Nephron (organoid): ENCODE measurements at regions not wholly inside any gene's neighbourhood (a gene's known extent, or its start where the extent isn't known, plus 50 kb on each side); places are given as distances from the start of the nearest gene placed in this dataset.

Experiments used
- H3K27ac Mint-ChIP-seq, 3 experiments: 2 replicates each; pipeline ENCODE4 v1.8.0; 2020; ENCODE audit warnings: mixed read lengths in 3 of 3, mild to moderate bottlenecking in 2 of 3, moderate library complexity in 1 of 3
- H3K27me3 Mint-ChIP-seq: 2 replicates; pipeline ENCODE4 v1.8.0; 2021; ENCODE audit warnings: low read depth, mild to moderate bottlenecking, moderate library complexity, mixed read lengths
- H3K36me3 Mint-ChIP-seq: 2 replicates; pipeline ENCODE4 v1.8.0; 2020; ENCODE audit warnings: low read depth, mixed read lengths
- H3K4me1 Mint-ChIP-seq: 2 replicates; pipeline ENCODE4 v1.8.0; 2020; ENCODE audit warnings: mixed read lengths
- H3K4me3 Mint-ChIP-seq, 3 experiments: 2 replicates each; pipeline ENCODE4 v1.8.0; 2020; ENCODE audit warnings: mild to moderate bottlenecking in 3 of 3, mixed read lengths in 3 of 3, moderate library complexity in 2 of 3
- H3K9me3 Mint-ChIP-seq: 2 replicates; pipeline ENCODE4 v1.8.0; 2020; ENCODE audit warnings: mixed read lengths
- TF ChIP-seq, protein P1 (sequence below), 3 experiments: fragments of 200-600 bp; sonication (generic); IDR thresholded peaks; one replicate each; pipeline ENCODE4 v1.5.0; 2021; ENCODE audit warnings: antibody characterized with exemption in 3 of 3; ENCODE audit not compliant: unreplicated experiment in 3 of 3

DNA sequence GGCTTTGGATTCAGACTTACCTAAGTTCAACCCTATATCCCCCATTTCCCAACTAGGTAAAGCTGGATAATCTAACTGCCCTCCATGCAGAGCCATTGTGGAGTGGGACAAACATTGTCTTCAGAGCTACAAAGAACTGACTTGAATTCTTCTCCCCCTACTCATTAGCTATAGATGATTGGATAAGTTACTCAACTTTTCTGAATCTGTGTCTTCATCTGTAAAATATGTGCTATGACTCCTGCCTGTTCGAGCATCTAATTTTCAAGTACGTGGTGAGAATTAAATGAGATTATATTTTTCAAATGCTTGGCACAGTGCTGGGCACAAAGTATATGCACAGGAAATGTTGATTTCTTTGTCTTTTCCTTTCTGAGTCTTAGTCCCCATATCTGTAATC lies 240.3 kb upstream of the TCF21 start:
- H3K36me3 Mint-ChIP-seq: no peaks in the 10 kb centered on the region
- no peak overlapping the region for H3K4me3 Mint-ChIP-seq
- peaks cover 25% of the 10 kb centered on the region for H3K4me1 Mint-ChIP-seq
- no peaks in the 10 kb centered on the region for H3K27me3 Mint-ChIP-seq
- TF ChIP-seq, protein P1, sequence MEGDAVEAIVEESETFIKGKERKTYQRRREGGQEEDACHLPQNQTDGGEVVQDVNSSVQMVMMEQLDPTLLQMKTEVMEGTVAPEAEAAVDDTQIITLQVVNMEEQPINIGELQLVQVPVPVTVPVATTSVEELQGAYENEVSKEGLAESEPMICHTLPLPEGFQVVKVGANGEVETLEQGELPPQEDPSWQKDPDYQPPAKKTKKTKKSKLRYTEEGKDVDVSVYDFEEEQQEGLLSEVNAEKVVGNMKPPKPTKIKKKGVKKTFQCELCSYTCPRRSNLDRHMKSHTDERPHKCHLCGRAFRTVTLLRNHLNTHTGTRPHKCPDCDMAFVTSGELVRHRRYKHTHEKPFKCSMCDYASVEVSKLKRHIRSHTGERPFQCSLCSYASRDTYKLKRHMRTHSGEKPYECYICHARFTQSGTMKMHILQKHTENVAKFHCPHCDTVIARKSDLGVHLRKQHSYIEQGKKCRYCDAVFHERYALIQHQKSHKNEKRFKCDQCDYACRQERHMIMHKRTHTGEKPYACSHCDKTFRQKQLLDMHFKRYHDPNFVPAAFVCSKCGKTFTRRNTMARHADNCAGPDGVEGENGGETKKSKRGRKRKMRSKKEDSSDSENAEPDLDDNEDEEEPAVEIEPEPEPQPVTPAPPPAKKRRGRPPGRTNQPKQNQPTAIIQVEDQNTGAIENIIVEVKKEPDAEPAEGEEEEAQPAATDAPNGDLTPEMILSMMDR (IDR thresholded peaks at IDR 0.05; ENCODE audit: unreplicated experiment in 3 of 3): no peak
- H3K9me3 Mint-ChIP-seq: peaks cover 7% of the 10 kb centered on the region
- H3K27ac Mint-ChIP-seq: peak overlapping the region in 1 of 3 experiments; percentile 93

DNA sequence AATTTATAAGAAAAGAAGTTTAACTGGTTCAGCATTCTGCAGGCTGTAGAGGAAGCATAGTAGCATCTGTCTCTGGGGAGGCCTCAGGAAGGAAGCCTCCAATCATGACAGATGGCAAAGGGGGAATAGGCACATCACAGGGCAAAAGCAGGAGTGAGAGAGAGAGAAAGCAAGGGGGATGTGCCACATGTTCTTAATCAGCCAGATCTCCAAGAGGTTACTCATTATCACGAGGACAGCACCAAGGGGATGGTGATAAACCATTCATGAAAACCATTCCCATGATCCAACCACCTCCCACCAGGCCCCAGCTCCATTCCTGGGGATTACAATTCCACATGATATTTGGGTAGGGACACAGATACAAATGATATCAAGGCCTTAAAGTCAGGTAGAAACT lies 217.5 kb upstream of the TCF21 start:
- no peak overlapping the region for H3K4me3 Mint-ChIP-seq
- no peaks in the 10 kb centered on the region for H3K36me3 Mint-ChIP-seq
- H3K4me1 Mint-ChIP-seq: peaks cover 21% of the 10 kb centered on the region
- TF ChIP-seq, protein P1 (IDR thresholded peaks at IDR 0.05; ENCODE audit: unreplicated experiment in 3 of 3): no peak
- no peaks in the 10 kb centered on the region for H3K27me3 Mint-ChIP-seq
- no peaks in the 10 kb centered on the region for H3K9me3 Mint-ChIP-seq
- peak overlapping the region; percentile 48 to 65 (median 55) for H3K27ac Mint-ChIP-seq

DNA sequence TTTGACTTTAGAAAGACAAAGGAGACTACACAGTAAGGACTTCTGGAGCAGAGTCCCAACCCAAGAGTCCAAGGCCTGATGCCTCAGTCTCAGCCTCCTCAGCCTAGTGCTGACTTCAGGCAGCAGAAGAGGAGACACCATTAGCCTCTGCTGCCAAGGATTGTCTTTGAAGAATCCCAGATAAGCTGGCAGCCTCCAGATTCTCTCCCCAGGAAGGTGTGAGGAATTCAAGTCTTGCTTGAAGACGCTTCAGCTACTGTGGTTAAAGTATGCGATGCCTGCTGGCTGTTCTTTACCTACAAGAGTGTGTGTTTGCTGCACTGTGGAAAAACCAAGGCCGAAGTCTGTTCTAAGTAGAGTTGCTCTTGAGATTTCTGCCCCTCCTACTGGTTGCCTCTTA lies 215.9 kb upstream of the TCF21 start:
- Mint-ChIP-seq H3K27ac (peak overlapping the region; percentile 65 to 98 (median 96)), H3K36me3 (no peaks in the 10 kb centered on the region), H3K9me3 (no peaks in the 10 kb centered on the region), H3K4me1 (peaks cover 21% of the 10 kb centered on the region), H3K27me3 (no peaks in the 10 kb centered on the region), H3K4me3 (no peak overlapping the region)
- TF ChIP-seq, protein P1 (IDR thresholded peaks at IDR 0.05; ENCODE audit: unreplicated experiment in 3 of 3): no peak

DNA sequence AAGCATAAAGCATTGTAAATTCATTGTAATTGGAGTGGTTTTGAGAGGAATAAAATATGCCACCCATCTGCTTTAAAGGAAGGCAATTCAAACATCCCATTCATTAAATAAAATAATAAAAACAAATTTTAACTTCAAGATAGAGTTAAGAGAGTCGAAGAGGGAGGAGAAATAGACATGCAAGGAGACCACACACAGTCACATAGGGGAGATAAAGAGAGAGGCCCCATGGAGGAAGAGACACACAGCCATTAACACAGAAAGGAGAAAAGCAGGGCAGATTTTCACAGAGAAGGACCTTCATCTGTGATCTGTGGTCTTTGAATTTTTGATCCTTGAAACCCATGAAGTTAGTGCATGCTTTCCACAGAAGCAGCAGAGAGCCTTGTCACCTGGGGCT lies 214.3 kb upstream of the TCF21 start:
- peaks cover 21% of the 10 kb centered on the region for H3K4me1 Mint-ChIP-seq
- H3K36me3 Mint-ChIP-seq: no peaks in the 10 kb centered on the region
- H3K9me3 Mint-ChIP-seq: no peaks in the 10 kb centered on the region
- H3K4me3 Mint-ChIP-seq: no peak overlapping the region
- TF ChIP-seq, protein P1 (IDR thresholded peaks at IDR 0.05; ENCODE audit: unreplicated experiment in 3 of 3): no peak
- H3K27ac Mint-ChIP-seq: peak overlapping the region; percentile 91 to 98 (median 96)
- H3K27me3 Mint-ChIP-seq: no peaks in the 10 kb centered on the region

DNA sequence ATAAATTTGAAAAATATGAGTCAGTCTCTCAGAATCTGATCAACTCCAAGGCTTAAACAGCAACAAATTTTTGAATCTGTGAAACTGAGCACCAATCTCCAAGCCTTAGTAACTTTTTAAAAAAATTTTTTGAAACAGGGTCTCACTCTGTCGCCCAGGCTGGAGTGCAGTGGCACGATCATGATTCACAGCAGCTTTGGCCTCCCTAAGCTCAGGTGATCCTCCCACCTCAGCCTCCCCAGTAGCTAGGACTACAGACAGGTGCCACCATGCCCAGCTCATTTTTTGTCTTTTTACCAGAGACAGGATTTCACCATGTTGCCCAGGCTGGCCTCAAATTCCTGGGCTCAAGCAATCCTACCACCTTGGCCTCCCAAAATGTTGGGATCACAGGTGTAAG lies 207.9 kb upstream of the TCF21 start:
- Mint-ChIP-seq H3K27me3 (no peaks in the 10 kb centered on the region), H3K4me3 (no peak overlapping the region), H3K4me1 (peaks cover 18% of the 10 kb centered on the region), H3K9me3 (no peaks in the 10 kb centered on the region), H3K27ac (peak overlapping the region in 2 of 3 experiments; percentile 77 to 90), H3K36me3 (no peaks in the 10 kb centered on the region)
- TF ChIP-seq, protein P1 (IDR thresholded peaks at IDR 0.05; ENCODE audit: unreplicated experiment in 3 of 3): no peak

DNA sequence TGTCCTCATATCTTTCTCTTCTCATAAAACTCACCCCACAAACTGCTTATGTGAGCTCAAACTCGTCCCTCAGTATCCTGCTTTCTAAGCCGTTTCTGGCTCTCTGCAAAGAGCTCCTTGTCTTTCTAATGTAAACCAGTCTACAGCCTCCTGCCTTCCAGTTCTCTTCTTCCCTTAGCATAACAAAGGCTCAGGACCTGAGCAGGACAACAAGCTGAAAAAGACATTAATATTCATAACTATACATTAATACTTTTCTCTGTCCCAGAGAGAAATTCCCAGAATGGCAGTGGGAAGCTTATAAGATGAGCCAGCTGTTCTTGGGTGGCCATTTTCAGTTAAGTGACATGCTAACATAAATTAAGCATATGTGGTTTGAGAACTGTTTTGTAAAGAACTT lies 207.0 kb upstream of the TCF21 start:
- H3K36me3 Mint-ChIP-seq: no peaks in the 10 kb centered on the region
- TF ChIP-seq, protein P1 (IDR thresholded peaks at IDR 0.05; ENCODE audit: unreplicated experiment in 3 of 3): no peak
- peak overlapping the region; percentile 77 to 90 (median 90) for H3K27ac Mint-ChIP-seq
- no peaks in the 10 kb centered on the region for H3K9me3 Mint-ChIP-seq
- H3K27me3 Mint-ChIP-seq: peaks cover 4% of the 10 kb centered on the region
- H3K4me3 Mint-ChIP-seq: peak overlapping the region in 1 of 3 experiments; percentile 2
- H3K4me1 Mint-ChIP-seq: peaks cover 18% of the 10 kb centered on the region
